ENCODE measurements at regions not wholly inside any gene's neighbourhood (a gene's known extent, or its start where the extent isn't known, plus 50 kb on each side); places are given as distances from the start of the nearest gene placed in this dataset.

DNA sequence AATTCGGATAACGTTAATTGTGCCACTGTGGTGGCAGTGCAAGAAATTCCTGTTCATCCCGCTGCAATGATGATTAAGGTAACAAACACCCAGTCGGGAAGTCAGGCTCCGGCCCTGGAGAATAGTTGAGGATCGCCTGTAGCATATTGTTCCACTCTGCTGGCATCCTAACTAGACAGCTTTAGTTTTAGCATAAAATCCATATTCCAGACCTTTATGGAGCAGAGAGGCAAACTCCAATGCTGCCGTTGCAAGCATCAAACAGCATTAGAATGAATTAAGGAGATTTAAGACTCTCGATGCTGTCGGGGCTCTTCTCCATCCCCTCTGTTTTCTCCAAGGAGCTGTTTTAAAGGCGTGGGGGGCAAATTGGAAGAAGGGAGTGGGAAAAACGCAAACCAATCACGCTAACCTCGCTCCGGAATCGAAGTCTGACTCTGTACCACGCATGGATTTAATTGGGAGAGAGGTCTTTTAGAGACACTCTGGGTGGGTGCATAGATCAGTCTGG is 660.4 kb downstream of the VRK1 start:
- Mint-ChIP-seq H3K4me3 (peak overlapping the region; percentile 70), H3K4me1 (peaks cover 31% of the 10 kb centered on the region), H3K27me3 (ENCODE audit: low read depth) (peaks cover 38% of the 10 kb centered on the region), H3K9me3 (peaks cover 16% of the 10 kb centered on the region), H3K27ac (no peak overlapping the region), H3K36me3 (peaks cover 17% of the 10 kb centered on the region)
- DNase-seq (ENCODE audit: low spot score) (no peak), ATAC-seq (no peak)
- POLR2A ChIA-PET, result no interaction called here
- CTCF ChIA-PET, result no interaction called here
- no peak for TF ChIP-seq ZNF416 (CRISPR knock-in tag; IDR thresholded peaks at IDR 0.05)
- no peak for TF ChIP-seq FOXJ3 (CRISPR knock-in tag; IDR thresholded peaks at IDR 0.05; ENCODE audit: borderline replicate concordance)
- TF ChIP-seq MYBL2 (CRISPR knock-in tag; IDR thresholded peaks at IDR 0.05), result no peak
- TF ChIP-seq TEAD1 (CRISPR knock-in tag; IDR thresholded peaks at IDR 0.05), result no peak
- no peak for TF ChIP-seq FOXK1 (CRISPR knock-in tag; IDR thresholded peaks at IDR 0.05)
- no peak for TF ChIP-seq ETV6 (CRISPR knock-in tag; IDR thresholded peaks at IDR 0.05)
- TF ChIP-seq IRF1 (CRISPR knock-in tag; IDR thresholded peaks at IDR 0.05), result no peak

- ChIA-PET POLR2A (interaction anchor here (0.7 kb wide), 1 partner anchor 11 kb away, joined by 3 read pairs; no protein-coding TSS in a partner anchor), CTCF (no interaction called here)
- Mint-ChIP-seq H3K27me3 (ENCODE audit: low read depth) (peaks cover 38% of the 10 kb centered on the region), H3K36me3 (peaks cover 23% of the 10 kb centered on the region), H3K4me1 (peaks cover 31% of the 10 kb centered on the region), H3K4me3 (peak overlapping the region; percentile 70), H3K27ac (peak overlapping the region; percentile 29), H3K9me3 (peaks cover 22% of the 10 kb centered on the region)
- DNase-seq (ENCODE audit: low spot score) (no peak), ATAC-seq (peak; percentile 60)
- TF ChIP-seq, protein P1, sequence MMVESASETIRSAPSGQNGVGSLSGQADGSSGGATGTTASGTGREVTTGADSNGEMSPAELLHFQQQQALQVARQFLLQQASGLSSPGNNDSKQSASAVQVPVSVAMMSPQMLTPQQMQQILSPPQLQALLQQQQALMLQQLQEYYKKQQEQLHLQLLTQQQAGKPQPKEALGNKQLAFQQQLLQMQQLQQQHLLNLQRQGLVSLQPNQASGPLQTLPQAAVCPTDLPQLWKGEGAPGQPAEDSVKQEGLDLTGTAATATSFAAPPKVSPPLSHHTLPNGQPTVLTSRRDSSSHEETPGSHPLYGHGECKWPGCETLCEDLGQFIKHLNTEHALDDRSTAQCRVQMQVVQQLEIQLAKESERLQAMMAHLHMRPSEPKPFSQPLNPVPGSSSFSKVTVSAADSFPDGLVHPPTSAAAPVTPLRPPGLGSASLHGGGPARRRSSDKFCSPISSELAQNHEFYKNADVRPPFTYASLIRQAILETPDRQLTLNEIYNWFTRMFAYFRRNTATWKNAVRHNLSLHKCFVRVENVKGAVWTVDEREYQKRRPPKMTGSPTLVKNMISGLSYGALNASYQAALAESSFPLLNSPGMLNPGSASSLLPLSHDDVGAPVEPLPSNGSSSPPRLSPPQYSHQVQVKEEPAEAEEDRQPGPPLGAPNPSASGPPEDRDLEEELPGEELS (CRISPR knock-in tag; IDR thresholded peaks at IDR 0.05), result no peak
- TF ChIP-seq ESRRA (CRISPR knock-in tag; IDR thresholded peaks at IDR 0.05; ENCODE audit: borderline replicate concordance), result no peak
- TF ChIP-seq EMX1 (CRISPR knock-in tag; IDR thresholded peaks at IDR 0.05), result no peak
- TF ChIP-seq FOXP1 (CRISPR knock-in tag; IDR thresholded peaks at IDR 0.05; ENCODE audit: borderline replicate concordance), result no peak
- TF ChIP-seq SP1 (CRISPR knock-in tag; conservative IDR thresholded peaks at IDR 0.05), result no peak
- no peak for TF ChIP-seq TP53 (CRISPR knock-in tag; IDR thresholded peaks at IDR 0.05)
- no peak for TF ChIP-seq ZNF317 (CRISPR knock-in tag; IDR thresholded peaks at IDR 0.05; ENCODE audit: borderline replicate concordance, low read depth)
- no peak for TF ChIP-seq MXD4 (CRISPR knock-in tag; IDR thresholded peaks at IDR 0.05; ENCODE audit: borderline replicate concordance)
- TF ChIP-seq ZNF121 (CRISPR knock-in tag; IDR thresholded peaks at IDR 0.05), result no peak
- no peak for TF ChIP-seq ATF1 (CRISPR knock-in tag; IDR thresholded peaks at IDR 0.05)
- TF ChIP-seq, protein P2, sequence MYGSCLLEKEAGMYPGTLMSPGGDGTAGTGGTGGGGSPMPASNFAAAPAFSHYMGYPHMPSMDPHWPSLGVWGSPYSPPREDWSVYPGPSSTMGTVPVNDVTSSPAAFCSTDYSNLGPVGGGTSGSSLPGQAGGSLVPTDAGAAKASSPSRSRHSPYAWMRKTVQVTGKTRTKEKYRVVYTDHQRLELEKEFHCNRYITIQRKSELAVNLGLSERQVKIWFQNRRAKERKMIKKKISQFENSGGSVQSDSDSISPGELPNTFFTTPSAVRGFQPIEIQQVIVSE (CRISPR knock-in tag; IDR thresholded peaks at IDR 0.05; ENCODE audit: borderline replicate concordance), result no peak
- TF ChIP-seq, protein P3, sequence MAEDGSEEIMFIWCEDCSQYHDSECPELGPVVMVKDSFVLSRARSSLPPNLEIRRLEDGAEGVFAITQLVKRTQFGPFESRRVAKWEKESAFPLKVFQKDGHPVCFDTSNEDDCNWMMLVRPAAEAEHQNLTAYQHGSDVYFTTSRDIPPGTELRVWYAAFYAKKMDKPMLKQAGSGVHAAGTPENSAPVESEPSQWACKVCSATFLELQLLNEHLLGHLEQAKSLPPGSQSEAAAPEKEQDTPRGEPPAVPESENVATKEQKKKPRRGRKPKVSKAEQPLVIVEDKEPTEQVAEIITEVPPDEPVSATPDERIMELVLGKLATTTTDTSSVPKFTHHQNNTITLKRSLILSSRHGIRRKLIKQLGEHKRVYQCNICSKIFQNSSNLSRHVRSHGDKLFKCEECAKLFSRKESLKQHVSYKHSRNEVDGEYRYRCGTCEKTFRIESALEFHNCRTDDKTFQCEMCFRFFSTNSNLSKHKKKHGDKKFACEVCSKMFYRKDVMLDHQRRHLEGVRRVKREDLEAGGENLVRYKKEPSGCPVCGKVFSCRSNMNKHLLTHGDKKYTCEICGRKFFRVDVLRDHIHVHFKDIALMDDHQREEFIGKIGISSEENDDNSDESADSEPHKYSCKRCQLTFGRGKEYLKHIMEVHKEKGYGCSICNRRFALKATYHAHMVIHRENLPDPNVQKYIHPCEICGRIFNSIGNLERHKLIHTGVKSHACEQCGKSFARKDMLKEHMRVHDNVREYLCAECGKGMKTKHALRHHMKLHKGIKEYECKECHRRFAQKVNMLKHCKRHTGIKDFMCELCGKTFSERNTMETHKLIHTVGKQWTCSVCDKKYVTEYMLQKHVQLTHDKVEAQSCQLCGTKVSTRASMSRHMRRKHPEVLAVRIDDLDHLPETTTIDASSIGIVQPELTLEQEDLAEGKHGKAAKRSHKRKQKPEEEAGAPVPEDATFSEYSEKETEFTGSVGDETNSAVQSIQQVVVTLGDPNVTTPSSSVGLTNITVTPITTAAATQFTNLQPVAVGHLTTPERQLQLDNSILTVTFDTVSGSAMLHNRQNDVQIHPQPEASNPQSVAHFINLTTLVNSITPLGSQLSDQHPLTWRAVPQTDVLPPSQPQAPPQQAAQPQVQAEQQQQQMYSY (CRISPR knock-in tag; IDR thresholded peaks at IDR 0.05), result no peak
- no peak for TF ChIP-seq RELA (CRISPR knock-in tag; IDR thresholded peaks at IDR 0.05; ENCODE audit: borderline replicate concordance)
- no peak for TF ChIP-seq FOXJ3 (CRISPR knock-in tag; IDR thresholded peaks at IDR 0.05; ENCODE audit: borderline replicate concordance)
- TF ChIP-seq STAT6 (CRISPR knock-in tag; conservative IDR thresholded peaks at IDR 0.05; ENCODE audit: low read depth), result no peak
- TF ChIP-seq NR3C1 (CRISPR knock-in tag; conservative IDR thresholded peaks at IDR 0.05; ENCODE audit: low read depth), result no peak
Measured at GRCh38 chr14:97458255-97458654, 661.1 kb downstream of the VRK1 start.

Data from WTC11 (cell line).